ENCODE measurements at regions not wholly inside any gene's neighbourhood (a gene's known extent, or its start where the extent isn't known, plus 50 kb on each side); places are given as distances from the start of the nearest gene placed in this dataset.

- no peak for DNase-seq (ENCODE audit: low read depth in 2 of 2, low spot score in 1 of 2)
Observed at GRCh38 chr6:209432-210103, 82.7 kb upstream of the DUSP22 start.

- no peak for DNase-seq (ENCODE audit: low read depth in 2 of 2, low spot score in 1 of 2)
Observed at GRCh38 chr6:210104-210456, 82.2 kb upstream of the DUSP22 start.

DNA sequence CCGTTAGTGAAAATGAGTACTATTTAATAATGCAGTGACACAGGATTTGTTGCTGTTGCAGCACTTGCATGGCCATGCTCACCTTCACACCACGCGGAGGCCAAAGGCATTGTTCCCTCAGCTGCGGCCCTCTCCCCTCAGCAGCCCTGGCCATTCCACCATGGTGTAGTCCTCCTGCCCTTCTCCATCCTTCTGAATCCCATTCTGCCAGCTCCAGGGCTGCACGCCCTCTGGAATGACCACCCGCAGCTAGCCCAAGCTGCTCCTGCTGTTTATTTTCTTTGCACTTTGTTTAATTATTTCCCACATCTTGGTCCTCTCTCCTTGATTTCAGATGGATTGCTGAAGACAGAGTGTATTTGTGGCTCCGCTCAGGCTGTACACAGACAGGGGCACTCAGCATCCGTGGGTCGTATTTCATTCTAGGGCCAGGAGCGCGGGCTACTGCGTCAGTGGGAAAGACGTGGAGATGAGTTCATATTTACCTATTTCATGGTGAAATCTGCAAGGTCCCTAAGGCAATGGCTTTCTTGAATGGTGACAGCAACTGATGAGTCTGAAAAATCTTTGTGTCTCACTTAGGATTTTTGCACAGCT is 81.4 kb upstream of the DUSP22 start:
- no peak for DNase-seq (ENCODE audit: low read depth in 2 of 2, low spot score in 1 of 2)

DNA sequence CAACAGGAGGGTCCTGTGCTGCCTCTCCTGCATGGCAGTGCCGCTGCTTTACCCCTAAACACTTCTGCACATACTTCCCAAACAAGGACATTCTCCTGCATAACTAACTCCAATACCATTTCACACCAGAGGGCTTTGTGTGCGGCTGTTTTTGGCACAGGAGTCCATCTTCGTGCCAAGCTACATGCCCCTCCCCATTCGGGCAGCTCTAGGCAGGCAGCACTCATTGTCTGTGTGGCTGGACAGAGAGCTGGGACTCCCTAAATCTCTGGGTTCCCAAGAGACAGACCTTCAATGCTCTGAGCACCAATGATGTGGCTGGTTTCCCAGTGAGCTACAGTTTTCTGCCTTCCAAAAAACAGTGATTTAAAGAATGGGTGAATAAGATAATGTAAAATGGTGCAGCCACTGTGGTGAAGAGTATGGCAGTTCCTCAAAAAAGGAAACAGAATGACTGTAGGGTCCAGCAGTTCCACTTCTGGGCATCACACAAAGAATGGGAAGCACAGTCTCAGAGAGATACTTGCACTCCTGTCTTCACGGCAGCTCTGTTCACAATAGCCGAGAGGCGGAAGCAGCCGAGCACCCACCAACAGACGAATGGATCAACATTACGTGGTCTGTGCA is 80.3 kb upstream of the DUSP22 start:
- no peak for DNase-seq (ENCODE audit: low read depth in 2 of 2, low spot score in 1 of 2)

- DNase-seq (ENCODE audit: low read depth in 2 of 2, low spot score in 1 of 2): no peak
Observed at GRCh38 chr6:213284-213683, 79.0 kb upstream of the DUSP22 start.

- no peak for DNase-seq (ENCODE audit: low read depth in 2 of 2, low spot score in 1 of 2)
Observed at GRCh38 chr6:214428-214827, 77.9 kb upstream of the DUSP22 start.

DNA sequence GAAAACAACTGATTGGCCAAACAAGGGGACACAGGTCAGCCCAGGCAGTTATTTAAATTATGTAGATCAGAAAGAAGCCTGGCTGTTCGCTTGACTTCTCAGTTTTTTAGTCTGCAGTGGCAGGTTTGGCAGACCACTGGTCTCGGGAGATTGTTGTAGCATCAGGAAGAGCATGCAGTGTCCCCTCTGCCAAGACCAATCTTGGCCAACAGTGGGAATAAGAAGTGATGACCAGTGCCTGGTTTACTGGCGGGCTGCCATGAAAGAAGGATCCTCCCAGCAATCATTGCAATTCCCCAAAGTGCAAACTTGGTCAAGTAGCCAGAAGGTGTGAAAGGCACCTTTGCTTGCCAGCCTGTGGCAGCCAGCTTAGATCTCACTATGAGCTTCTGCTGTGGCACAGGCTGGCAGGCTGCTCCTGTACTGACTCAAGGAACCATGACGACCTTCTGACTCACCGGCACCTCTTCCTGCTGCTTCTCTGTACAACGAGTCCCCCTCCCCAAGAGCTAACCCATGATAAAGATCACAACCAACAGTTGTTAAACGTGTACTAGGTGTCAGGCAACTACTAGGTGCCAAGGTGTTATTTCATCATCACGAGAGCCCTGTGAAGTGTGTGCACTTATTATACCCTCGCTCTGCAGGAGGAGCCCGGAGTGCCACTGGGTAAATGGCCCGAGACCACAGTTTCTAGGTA is 76.8 kb upstream of the DUSP22 start:
- DNase-seq (ENCODE audit: low read depth in 2 of 2, low spot score in 1 of 2): peak in 1 of 2 donors; percentile 63

DNA sequence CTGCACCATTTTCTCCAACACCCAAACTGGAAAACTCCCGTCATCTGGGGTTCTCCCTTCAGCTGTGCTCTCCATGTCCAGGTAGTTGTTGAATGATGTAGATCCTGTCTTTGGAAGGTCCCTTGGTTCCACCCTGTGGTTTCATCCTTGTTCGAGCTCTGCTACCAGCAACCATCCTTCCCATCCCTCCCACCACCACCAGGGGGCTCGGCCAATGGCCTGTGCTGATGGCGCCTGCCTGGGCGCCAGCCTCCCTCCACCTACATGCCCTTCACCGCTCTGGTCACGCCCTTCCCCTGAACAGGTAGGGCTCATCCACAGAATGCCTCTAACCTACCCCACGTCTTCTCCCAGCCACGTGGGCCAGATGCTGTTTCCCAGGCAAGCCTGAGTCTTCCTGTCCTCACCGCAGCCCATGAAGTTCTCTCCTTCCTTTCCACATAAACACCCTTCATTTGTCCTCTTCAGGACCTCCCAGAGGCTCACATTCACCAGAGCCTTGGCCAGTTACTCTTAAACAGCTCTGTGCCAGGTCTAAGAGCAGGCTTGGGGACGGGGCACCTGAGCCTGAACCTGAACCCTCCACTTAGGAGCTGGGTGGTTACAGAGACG is 75.1 kb upstream of the DUSP22 start:
- DNase-seq (ENCODE audit: low read depth in 2 of 2, low spot score in 1 of 2): no peak

DNA sequence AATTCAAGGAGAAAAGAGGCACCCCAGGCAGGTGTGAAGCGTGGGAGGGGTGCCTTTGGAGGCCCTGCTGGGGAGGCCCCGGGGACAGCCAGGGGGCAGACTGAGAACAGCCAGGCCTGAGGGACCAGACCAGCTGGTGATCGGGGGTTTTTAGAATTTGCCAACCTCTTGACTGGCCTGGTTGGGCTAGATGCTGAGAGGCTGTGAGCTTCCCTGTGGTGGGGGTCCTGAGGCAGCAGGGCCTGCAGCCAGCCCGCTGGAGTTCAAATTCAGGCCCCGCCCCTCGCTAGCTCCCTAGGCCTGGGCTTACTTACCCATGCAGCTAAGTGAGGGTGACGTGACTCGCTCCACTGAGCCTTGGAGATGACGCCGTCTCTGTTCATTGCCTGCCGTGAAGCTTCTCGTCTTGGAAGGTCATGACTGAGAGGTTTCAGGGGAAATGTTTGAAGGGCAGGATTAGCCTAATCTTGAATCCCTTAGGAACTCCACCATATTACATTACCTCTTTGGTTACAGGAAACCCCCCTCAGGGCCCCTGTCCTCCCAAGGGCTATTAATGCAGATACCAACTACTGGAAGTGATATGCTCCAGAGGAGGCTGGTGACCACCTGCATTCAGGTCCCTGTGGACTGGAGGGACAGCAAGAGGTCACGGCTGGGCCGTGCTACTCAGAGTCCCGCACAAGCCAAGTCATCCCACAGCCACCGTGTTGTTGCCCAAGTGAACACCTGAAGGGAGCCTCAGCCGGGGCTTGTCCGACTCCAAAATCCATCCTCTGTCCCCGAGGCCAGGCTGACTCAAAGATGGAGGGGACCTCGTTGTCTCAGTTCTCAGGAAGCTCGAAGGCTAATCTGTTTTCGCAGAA is 73.9 kb upstream of the DUSP22 start:
- DNase-seq (ENCODE audit: low read depth in 2 of 2, low spot score in 1 of 2): no peak

- no peak for DNase-seq (ENCODE audit: low read depth in 2 of 2, low spot score in 1 of 2)
Observed at GRCh38 chr6:219019-219570, 73.2 kb upstream of the DUSP22 start.

GRCh38 chr6:219641-220198 is 72.6 kb upstream of the DUSP22 start:
- DNase-seq (ENCODE audit: low read depth in 2 of 2, low spot score in 1 of 2): no peak

DNA sequence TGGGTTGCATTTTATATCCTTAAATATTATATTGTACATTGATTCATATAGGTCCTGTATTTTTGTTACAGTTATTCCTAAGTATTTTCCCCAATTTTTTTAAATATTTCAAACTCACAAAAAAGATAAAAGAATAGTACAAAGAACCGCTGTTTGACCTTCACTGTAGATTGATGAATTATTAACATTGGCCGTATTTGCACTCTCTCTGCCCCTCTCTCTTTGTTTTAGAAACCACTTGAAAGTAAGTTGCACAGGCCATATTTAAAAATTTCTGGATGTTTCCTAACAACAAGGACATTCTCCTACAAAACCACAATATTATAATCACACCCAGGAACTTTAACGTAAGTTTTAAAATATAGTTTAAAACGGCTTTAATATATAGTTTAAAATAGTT is 72.0 kb upstream of the DUSP22 start:
- no peak for DNase-seq (ENCODE audit: low read depth in 2 of 2, low spot score in 1 of 2)

- DNase-seq (ENCODE audit: low read depth in 2 of 2, low spot score in 1 of 2): no peak
Observed at GRCh38 chr6:220721-221475, 71.4 kb upstream of the DUSP22 start.

- DNase-seq (ENCODE audit: low read depth in 2 of 2, low spot score in 1 of 2): no peak
Observed at GRCh38 chr6:221531-222349, 70.5 kb upstream of the DUSP22 start.

GRCh38 chr6:222468-222867 is 69.8 kb upstream of the DUSP22 start:
- DNase-seq (ENCODE audit: low read depth in 2 of 2, low spot score in 1 of 2): no peak

- no peak for DNase-seq (ENCODE audit: low read depth in 2 of 2, low spot score in 1 of 2)
Observed at GRCh38 chr6:223136-223535, 69.2 kb upstream of the DUSP22 start.

GRCh38 chr6:223763-224162 is 68.5 kb upstream of the DUSP22 start:
- DNase-seq (ENCODE audit: low read depth in 2 of 2, low spot score in 1 of 2): no peak

DNA sequence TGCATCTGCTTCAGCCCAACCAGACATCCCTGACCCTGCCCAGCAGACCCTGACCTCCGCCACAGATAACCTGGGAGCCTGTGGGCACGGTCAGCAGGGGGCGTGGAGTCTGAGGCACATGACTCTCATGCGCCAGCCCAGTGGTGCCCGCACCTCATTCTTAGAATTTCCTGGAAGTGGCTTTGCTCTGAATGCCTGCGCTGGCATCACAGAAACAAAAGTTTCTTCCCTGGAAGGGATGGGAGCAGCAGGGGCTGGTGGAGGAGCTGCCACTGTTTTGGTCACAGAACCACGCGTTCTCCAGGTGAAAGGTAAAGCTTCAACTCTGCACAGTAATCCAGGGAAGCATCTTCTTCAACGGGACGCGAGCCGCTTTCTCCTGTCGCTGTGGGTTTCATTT is 67.9 kb upstream of the DUSP22 start:
- no peak for DNase-seq (ENCODE audit: low read depth in 2 of 2, low spot score in 1 of 2)
